ENCODE measurements at regions not wholly inside any gene's neighbourhood (a gene's known extent, or its start where the extent isn't known, plus 50 kb on each side); places are given as distances from the start of the nearest gene placed in this dataset.

DNA sequence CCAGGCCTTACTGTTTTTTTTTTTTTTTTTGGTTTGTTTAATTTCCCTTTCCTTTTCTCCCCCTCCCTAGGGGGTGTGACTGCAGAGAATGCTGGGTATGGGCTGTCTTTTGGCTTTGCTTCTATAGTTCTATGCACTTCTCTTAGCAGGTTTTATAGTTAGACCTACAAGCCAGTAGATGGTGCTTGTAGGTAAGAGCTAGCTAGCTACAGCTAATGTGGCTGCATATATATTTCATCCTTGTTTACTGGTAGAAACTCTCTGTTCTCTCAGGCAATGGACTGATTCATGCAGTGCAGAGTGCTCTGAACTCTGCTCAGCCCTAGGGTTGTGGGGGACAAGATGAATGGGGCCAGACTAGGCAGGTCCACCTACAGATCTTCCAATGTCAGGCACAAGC, 246.4 kb downstream of the SH2D1A start:
- Mint-ChIP-seq H3K36me3 (ENCODE audit: insufficient read depth in 1 of 3, low read depth in 3 of 3) (no peaks in the 10 kb centered on the region), H3K4me3 (no peak overlapping the region), H3K4me1 (no peaks in the 10 kb centered on the region), H3K9me3 (peaks cover 12 to 13% of the 10 kb centered on the region in 2 experiments), H3K27ac (no peak overlapping the region), H3K27me3 (ENCODE audit: low read depth) (no peaks in the 10 kb centered on the region)
- Histone ChIP-seq H2BK20ac (ENCODE audit: low read depth, low read length, poor library complexity, severe bottlenecking) (no peak overlapping the region), H4K20me1 (ENCODE audit: control insufficient read depth, insufficient read depth, insufficient read length) (no peaks in the 10 kb centered on the region), H2BK120ac (ENCODE audit: low read depth, low read length, poor library complexity, severe bottlenecking) (no peak overlapping the region), H4K91ac (ENCODE audit: insufficient read length, low read depth, low read length) (no peak overlapping the region), H2AFZ (ENCODE audit: low read length) (no peak overlapping the region), H3K23me2 (ENCODE audit: insufficient read length, low read depth, low read length, poor library complexity, severe bottlenecking) (no peaks in the 10 kb centered on the region), H4K5ac (ENCODE audit: insufficient read length, low read depth, low read length) (no peak overlapping the region), H3T11ph (ENCODE audit: low read length) (no peak overlapping the region), H2BK5ac (ENCODE audit: insufficient read length, low read length) (no peak overlapping the region), H2BK15ac (ENCODE audit: low read depth, low read length) (no peak overlapping the region), H4K8ac (replicated peaks; ENCODE audit: insufficient read length, low read depth, low read length) (no peak overlapping the region), H3K27me3 (ENCODE audit: insufficient read depth, low read length) (no peaks in the 10 kb centered on the region), H3K56ac (ENCODE audit: insufficient read length, low read depth, low read length) (no peak overlapping the region), H3K18ac (ENCODE audit: insufficient read length, low read depth, low read length) (no peak overlapping the region), H3K4ac (ENCODE audit: low read depth, low read length) (no peak overlapping the region), H2AK5ac (ENCODE audit: insufficient read length, low read length) (no peak overlapping the region), H3K79me1 (ENCODE audit: insufficient read depth, low read depth, low read length, poor library complexity, severe bottlenecking) (no peaks in the 10 kb centered on the region), H3K14ac (ENCODE audit: insufficient read depth, low read length) (no peak overlapping the region), H3K9me3 (ENCODE audit: control insufficient read depth, low read depth, low read length) (no peaks in the 10 kb centered on the region), H3K9ac (ENCODE audit: extremely low read depth, insufficient read length, low read length) (no peak overlapping the region), H3K27ac (ENCODE audit: insufficient read length, low read depth, low read length) (no peak overlapping the region), H3K4me2 (ENCODE audit: insufficient read depth, insufficient read length, low read length) (no peak overlapping the region), H3K23ac (ENCODE audit: insufficient read length, low read depth, low read length) (no peak overlapping the region), H2BK12ac (ENCODE audit: insufficient read length, low read depth, low read length) (no peak overlapping the region), H3K79me2 (ENCODE audit: insufficient read depth, low read length) (no peaks in the 10 kb centered on the region), H3K4me1 (ENCODE audit: insufficient read depth, low read length) (no peaks in the 10 kb centered on the region)
- TF ChIP-seq, protein P1, sequence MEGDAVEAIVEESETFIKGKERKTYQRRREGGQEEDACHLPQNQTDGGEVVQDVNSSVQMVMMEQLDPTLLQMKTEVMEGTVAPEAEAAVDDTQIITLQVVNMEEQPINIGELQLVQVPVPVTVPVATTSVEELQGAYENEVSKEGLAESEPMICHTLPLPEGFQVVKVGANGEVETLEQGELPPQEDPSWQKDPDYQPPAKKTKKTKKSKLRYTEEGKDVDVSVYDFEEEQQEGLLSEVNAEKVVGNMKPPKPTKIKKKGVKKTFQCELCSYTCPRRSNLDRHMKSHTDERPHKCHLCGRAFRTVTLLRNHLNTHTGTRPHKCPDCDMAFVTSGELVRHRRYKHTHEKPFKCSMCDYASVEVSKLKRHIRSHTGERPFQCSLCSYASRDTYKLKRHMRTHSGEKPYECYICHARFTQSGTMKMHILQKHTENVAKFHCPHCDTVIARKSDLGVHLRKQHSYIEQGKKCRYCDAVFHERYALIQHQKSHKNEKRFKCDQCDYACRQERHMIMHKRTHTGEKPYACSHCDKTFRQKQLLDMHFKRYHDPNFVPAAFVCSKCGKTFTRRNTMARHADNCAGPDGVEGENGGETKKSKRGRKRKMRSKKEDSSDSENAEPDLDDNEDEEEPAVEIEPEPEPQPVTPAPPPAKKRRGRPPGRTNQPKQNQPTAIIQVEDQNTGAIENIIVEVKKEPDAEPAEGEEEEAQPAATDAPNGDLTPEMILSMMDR (conservative IDR thresholded peaks at IDR 0.05): 0 out of 3 replicates have a peak, but pooled peaks have one; percentile 11
- no peak for DNase-seq
